ENCODE measurements at regions not wholly inside any gene's neighbourhood (a gene's known extent, or its start where the extent isn't known, plus 50 kb on each side); places are given as distances from the start of the nearest gene placed in this dataset.

DNA sequence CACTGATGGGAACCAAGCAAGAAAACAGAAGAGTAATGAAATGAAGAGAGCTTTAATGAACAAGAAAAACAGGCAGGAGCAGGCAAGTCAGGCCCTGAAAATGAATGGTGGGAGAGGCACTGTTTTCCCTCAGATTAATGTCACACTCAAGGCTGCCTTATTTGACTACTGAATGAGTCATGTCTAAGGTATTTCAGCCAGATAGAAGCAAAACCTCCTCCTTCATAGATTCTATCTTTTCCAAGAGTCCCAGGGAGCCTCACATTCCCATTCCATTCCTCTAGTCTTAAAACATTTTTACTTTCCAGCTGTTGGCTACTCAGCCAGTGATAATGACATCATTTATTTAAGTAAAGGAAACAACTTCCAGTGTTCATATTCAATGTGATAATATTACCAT, 228.4 kb upstream of the NRIP1 start:
- peak overlapping the region in 2 of 3 experiments; percentile 13 to 37; a peak in 1 of 7 replicates for H3K27ac Mint-ChIP-seq
- H3K23ac ChIP-seq (ENCODE audit: insufficient read length, low read depth, low read length) = no peak overlapping the region
- no peaks in the 10 kb centered on the region for H4K20me1 ChIP-seq (ENCODE audit: control insufficient read depth, insufficient read depth, insufficient read length)
- H3K4me1 Mint-ChIP-seq = peaks cover 20 to 25% of the 10 kb centered on the region in 2 experiments
- DNase-seq = no peak
- no peak overlapping the region for H3K4me3 Mint-ChIP-seq
- no peak overlapping the region for H2AFZ ChIP-seq (ENCODE audit: low read length)
- H3K79me1 ChIP-seq (ENCODE audit: insufficient read depth, low read depth, low read length, poor library complexity, severe bottlenecking) = no peaks in the 10 kb centered on the region
- H3K9me3 ChIP-seq (ENCODE audit: control insufficient read depth, low read depth, low read length) = no peaks in the 10 kb centered on the region
- H2BK15ac ChIP-seq (ENCODE audit: low read depth, low read length) = no peak overlapping the region
- H3K27me3 ChIP-seq (ENCODE audit: insufficient read depth, low read length) = no peaks in the 10 kb centered on the region
- H2BK5ac ChIP-seq (ENCODE audit: insufficient read length, low read length) = no peak overlapping the region
- H3K4me2 ChIP-seq (ENCODE audit: insufficient read depth, insufficient read length, low read length) = no peak overlapping the region
- no peak overlapping the region for H3K27ac ChIP-seq (ENCODE audit: insufficient read length, low read depth, low read length)
- H2BK120ac ChIP-seq (ENCODE audit: low read depth, low read length, poor library complexity, severe bottlenecking) = no peak overlapping the region
- H3K4me1 ChIP-seq (ENCODE audit: insufficient read depth, low read length) = no peaks in the 10 kb centered on the region; the same call in 1 of the 2 replicates
- no peak overlapping the region for H3K56ac ChIP-seq (ENCODE audit: insufficient read length, low read depth, low read length)
- TF ChIP-seq, protein P1, sequence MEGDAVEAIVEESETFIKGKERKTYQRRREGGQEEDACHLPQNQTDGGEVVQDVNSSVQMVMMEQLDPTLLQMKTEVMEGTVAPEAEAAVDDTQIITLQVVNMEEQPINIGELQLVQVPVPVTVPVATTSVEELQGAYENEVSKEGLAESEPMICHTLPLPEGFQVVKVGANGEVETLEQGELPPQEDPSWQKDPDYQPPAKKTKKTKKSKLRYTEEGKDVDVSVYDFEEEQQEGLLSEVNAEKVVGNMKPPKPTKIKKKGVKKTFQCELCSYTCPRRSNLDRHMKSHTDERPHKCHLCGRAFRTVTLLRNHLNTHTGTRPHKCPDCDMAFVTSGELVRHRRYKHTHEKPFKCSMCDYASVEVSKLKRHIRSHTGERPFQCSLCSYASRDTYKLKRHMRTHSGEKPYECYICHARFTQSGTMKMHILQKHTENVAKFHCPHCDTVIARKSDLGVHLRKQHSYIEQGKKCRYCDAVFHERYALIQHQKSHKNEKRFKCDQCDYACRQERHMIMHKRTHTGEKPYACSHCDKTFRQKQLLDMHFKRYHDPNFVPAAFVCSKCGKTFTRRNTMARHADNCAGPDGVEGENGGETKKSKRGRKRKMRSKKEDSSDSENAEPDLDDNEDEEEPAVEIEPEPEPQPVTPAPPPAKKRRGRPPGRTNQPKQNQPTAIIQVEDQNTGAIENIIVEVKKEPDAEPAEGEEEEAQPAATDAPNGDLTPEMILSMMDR (conservative IDR thresholded peaks at IDR 0.05) = no peak
- no peak overlapping the region for H2BK12ac ChIP-seq (ENCODE audit: insufficient read length, low read depth, low read length)
- H4K91ac ChIP-seq (ENCODE audit: insufficient read length, low read depth, low read length) = no peak overlapping the region
- H2AK5ac ChIP-seq (ENCODE audit: insufficient read length, low read length) = no peak overlapping the region
- H3T11ph ChIP-seq (ENCODE audit: low read length) = no peak overlapping the region
- H3K9me3 Mint-ChIP-seq = no peaks in the 10 kb centered on the region
- no peak overlapping the region for H3K4ac ChIP-seq (ENCODE audit: low read depth, low read length)
- H3K18ac ChIP-seq (ENCODE audit: insufficient read length, low read depth, low read length) = no peak overlapping the region
- H4K5ac ChIP-seq (ENCODE audit: insufficient read length, low read depth, low read length) = no peak overlapping the region
- H3K14ac ChIP-seq (ENCODE audit: insufficient read depth, low read length) = no peak overlapping the region
- H3K79me2 ChIP-seq (ENCODE audit: insufficient read depth, low read length) = no peaks in the 10 kb centered on the region
- no peak overlapping the region for H3K9ac ChIP-seq (ENCODE audit: extremely low read depth, insufficient read length, low read length)
- no peak overlapping the region for H4K8ac ChIP-seq (replicated peaks; ENCODE audit: insufficient read length, low read depth, low read length)
- H3K36me3 Mint-ChIP-seq (ENCODE audit: insufficient read depth in 1 of 3, low read depth in 3 of 3) = no peaks in the 10 kb centered on the region
- H2BK20ac ChIP-seq (ENCODE audit: low read depth, low read length, poor library complexity, severe bottlenecking) = no peak overlapping the region
- no peaks in the 10 kb centered on the region for H3K23me2 ChIP-seq (ENCODE audit: insufficient read length, low read depth, low read length, poor library complexity, severe bottlenecking)
- H3K27me3 Mint-ChIP-seq (ENCODE audit: low read depth) = peaks cover 3% of the 10 kb centered on the region
